ENCODE measurements at regions not wholly inside any gene's neighbourhood (a gene's known extent, or its start where the extent isn't known, plus 50 kb on each side); places are given as distances from the start of the nearest gene placed in this dataset.
"Not testable (repeated sequence)": the region's sequence is repeated elsewhere in the genome, so short reads cannot be mapped to it uniquely, and the experiment has no call there.

- no peak for DNase-seq
Measured at GRCh38 chr3:20608054-20608738, 422.2 kb upstream of the SGO1 start.

GRCh38 chr3:20604659-20605058 lies 418.7 kb upstream of the SGO1 start:
- no peak for DNase-seq

- no peak for DNase-seq
Measured at GRCh38 chr3:20589275-20589674, 403.3 kb upstream of the SGO1 start.

GRCh38 chr3:20588781-20589180 lies 402.8 kb upstream of the SGO1 start:
- DNase-seq, result no peak

- DNase-seq, result no peak
Measured at GRCh38 chr3:20583648-20584047, 397.6 kb upstream of the SGO1 start.

GRCh38 chr3:20576228-20576627 lies 390.2 kb upstream of the SGO1 start:
- DNase-seq, result no peak

- DNase-seq, result no peak
Measured at GRCh38 chr3:20575146-20575545, 389.1 kb upstream of the SGO1 start.

- no peak for DNase-seq
Measured at GRCh38 chr3:20574746-20575145, 388.7 kb upstream of the SGO1 start.

- no peak for DNase-seq
Measured at GRCh38 chr3:20573175-20573574, 387.2 kb upstream of the SGO1 start.

GRCh38 chr3:20572473-20572872 lies 386.5 kb upstream of the SGO1 start:
- no peak for DNase-seq

- no peak for DNase-seq
Measured at GRCh38 chr3:20569310-20569709, 383.3 kb upstream of the SGO1 start.

GRCh38 chr3:20564966-20565365 lies 379.0 kb upstream of the SGO1 start:
- DNase-seq, result no peak

GRCh38 chr3:20563985-20564384 lies 378.0 kb upstream of the SGO1 start:
- no peak for DNase-seq

- DNase-seq, result no peak
Measured at GRCh38 chr3:20563251-20563650, 377.2 kb upstream of the SGO1 start.

GRCh38 chr3:20561166-20561565 lies 375.2 kb upstream of the SGO1 start:
- DNase-seq, result no peak

- DNase-seq, result not testable (repeated sequence)
Measured at GRCh38 chr3:20560446-20560845, 374.4 kb upstream of the SGO1 start.

- no peak for DNase-seq
Measured at GRCh38 chr3:20558161-20558560, 372.2 kb upstream of the SGO1 start.

- DNase-seq, result no peak
Measured at GRCh38 chr3:20556661-20557060, 370.7 kb upstream of the SGO1 start.

GRCh38 chr3:20552605-20553275 lies 366.7 kb upstream of the SGO1 start:
- DNase-seq, result no peak

- DNase-seq, result not testable (repeated sequence)
Measured at GRCh38 chr3:20547361-20548269, 361.6 kb upstream of the SGO1 start.

GRCh38 chr3:20546636-20547035 lies 360.6 kb upstream of the SGO1 start:
- DNase-seq, result no peak

- DNase-seq, result no peak
Measured at GRCh38 chr3:20543535-20544226, 357.7 kb upstream of the SGO1 start.

- no peak for DNase-seq
Measured at GRCh38 chr3:20540066-20540465, 354.1 kb upstream of the SGO1 start.

All from GDM1 (cell line).